ENCODE measurements at regions not wholly inside any gene's neighbourhood (a gene's known extent, or its start where the extent isn't known, plus 50 kb on each side); places are given as distances from the start of the nearest gene placed in this dataset.

DNA sequence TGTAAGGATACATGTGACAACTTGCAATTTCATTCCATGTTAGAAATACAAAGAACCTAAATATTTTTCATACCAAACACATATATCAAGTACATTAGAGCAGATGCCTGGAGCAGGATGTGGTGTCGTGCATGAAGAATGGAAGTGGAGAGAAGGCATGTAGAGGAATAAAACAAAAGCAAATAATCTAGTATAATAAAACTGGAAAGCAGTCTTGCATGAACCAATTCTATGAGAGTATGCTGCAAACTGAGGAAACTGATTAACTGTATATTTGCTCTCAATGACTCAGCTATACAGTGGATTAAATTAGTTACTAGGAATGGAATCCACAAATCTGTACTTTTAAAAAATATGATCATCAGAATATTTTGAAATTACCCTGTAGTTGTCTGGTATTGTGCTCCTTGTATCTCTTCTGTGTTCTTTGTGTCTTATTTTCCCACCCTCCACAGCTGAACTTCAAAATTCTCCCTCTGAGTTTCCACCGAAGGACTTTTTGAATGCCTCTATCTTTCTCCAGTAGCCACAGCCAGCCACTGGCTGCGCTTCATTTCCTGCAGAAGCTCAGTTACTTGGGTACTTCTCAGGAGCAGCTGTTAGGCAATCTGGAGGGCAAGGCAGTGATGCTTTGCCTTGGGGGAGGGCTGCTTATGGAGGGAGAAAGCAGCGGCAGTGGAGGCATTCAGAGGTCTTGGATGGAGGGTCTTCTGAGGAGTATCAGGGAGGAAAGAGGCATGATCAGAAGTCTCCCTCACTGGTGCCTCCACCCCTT is 608.0 kb downstream of the BRINP1 start:
- no peak for TF ChIP-seq EZH2 (IDR thresholded peaks at IDR 0.05)
- TF ChIP-seq, protein P1, sequence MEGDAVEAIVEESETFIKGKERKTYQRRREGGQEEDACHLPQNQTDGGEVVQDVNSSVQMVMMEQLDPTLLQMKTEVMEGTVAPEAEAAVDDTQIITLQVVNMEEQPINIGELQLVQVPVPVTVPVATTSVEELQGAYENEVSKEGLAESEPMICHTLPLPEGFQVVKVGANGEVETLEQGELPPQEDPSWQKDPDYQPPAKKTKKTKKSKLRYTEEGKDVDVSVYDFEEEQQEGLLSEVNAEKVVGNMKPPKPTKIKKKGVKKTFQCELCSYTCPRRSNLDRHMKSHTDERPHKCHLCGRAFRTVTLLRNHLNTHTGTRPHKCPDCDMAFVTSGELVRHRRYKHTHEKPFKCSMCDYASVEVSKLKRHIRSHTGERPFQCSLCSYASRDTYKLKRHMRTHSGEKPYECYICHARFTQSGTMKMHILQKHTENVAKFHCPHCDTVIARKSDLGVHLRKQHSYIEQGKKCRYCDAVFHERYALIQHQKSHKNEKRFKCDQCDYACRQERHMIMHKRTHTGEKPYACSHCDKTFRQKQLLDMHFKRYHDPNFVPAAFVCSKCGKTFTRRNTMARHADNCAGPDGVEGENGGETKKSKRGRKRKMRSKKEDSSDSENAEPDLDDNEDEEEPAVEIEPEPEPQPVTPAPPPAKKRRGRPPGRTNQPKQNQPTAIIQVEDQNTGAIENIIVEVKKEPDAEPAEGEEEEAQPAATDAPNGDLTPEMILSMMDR (IDR thresholded peaks at IDR 0.05): no peak
